Stimulated activated CD4-positive, alpha-beta T cell treated with anti-CD3 and anti-CD28 coated beads, Interleukin-4, amount 100 ng/mL, for 48 hours (primary cell): ENCODE measurements at regions not wholly inside any gene's neighbourhood (a gene's known extent, or its start where the extent isn't known, plus 50 kb on each side); places are given as distances from the start of the nearest gene placed in this dataset.

Experiments
- DNase-seq, 2 donors: peaks; one replicate each; pipeline ENCODE4 v3.0.0-alpha.2; 2020; ENCODE audit warnings: low read depth in 2 of 2

- no peak for DNase-seq
These were observed 94.6 kb downstream of the ZPLD1 start for GRCh38 chr3:102529452-102529851.

GRCh38 chr3:102530415-102531181 lies 95.8 kb downstream of the ZPLD1 start:
- DNase-seq: no peak

- no peak for DNase-seq
These were observed 96.9 kb downstream of the ZPLD1 start for GRCh38 chr3:102531686-102532085.

- no peak for DNase-seq
These were observed 98.1 kb downstream of the ZPLD1 start for GRCh38 chr3:102532901-102533300.

- DNase-seq: no peak
These were observed 99.0 kb downstream of the ZPLD1 start for GRCh38 chr3:102533784-102534183.

GRCh38 chr3:102536456-102536855 lies 101.6 kb downstream of the ZPLD1 start:
- no peak for DNase-seq

- no peak for DNase-seq
These were observed 102.3 kb downstream of the ZPLD1 start for GRCh38 chr3:102537123-102537522.

GRCh38 chr3:102544741-102545140 lies 109.9 kb downstream of the ZPLD1 start:
- DNase-seq: no peak

- no peak for DNase-seq
These were observed 110.5 kb downstream of the ZPLD1 start for GRCh38 chr3:102545276-102545675.

- DNase-seq: no peak
These were observed 119.1 kb downstream of the ZPLD1 start for GRCh38 chr3:102553876-102554275.

- DNase-seq: no peak
These were observed 135.7 kb downstream of the ZPLD1 start for GRCh38 chr3:102570511-102570910.

- no peak for DNase-seq
These were observed 136.2 kb downstream of the ZPLD1 start for GRCh38 chr3:102571006-102571405.

GRCh38 chr3:102571720-102572384 lies 137.0 kb downstream of the ZPLD1 start:
- DNase-seq: no peak

- DNase-seq: no peak
These were observed 138.7 kb downstream of the ZPLD1 start for GRCh38 chr3:102573483-102574028.

GRCh38 chr3:102574355-102574754 lies 139.5 kb downstream of the ZPLD1 start:
- DNase-seq: no peak

GRCh38 chr3:102576651-102577050 lies 141.8 kb downstream of the ZPLD1 start:
- no peak for DNase-seq

- DNase-seq: no peak
These were observed 142.4 kb downstream of the ZPLD1 start for GRCh38 chr3:102577082-102577789.

GRCh38 chr3:102580760-102581159 lies 145.9 kb downstream of the ZPLD1 start:
- no peak for DNase-seq

- DNase-seq: no peak
These were observed 151.7 kb downstream of the ZPLD1 start for GRCh38 chr3:102586485-102586884.

GRCh38 chr3:102593812-102594602 lies 159.2 kb downstream of the ZPLD1 start:
- DNase-seq: no peak

GRCh38 chr3:102595057-102595456 lies 160.2 kb downstream of the ZPLD1 start:
- no peak for DNase-seq
